GM18868 (cell line): ENCODE measurements at regions not wholly inside any gene's neighbourhood (a gene's known extent, or its start where the extent isn't known, plus 50 kb on each side); places are given as distances from the start of the nearest gene placed in this dataset.
"Not testable (repeated sequence)": the region's sequence is repeated elsewhere in the genome, so short reads cannot be mapped to it uniquely, and the experiment has no call there.

Source experiments
- ATAC-seq: cut with Tn5 transposase; IDR thresholded peaks from one replicate; pipeline ENCODE4 v1.9.1; 2021; ENCODE audit warnings: mild to moderate bottlenecking, moderate library complexity; ENCODE audit not compliant: unreplicated experiment

DNA sequence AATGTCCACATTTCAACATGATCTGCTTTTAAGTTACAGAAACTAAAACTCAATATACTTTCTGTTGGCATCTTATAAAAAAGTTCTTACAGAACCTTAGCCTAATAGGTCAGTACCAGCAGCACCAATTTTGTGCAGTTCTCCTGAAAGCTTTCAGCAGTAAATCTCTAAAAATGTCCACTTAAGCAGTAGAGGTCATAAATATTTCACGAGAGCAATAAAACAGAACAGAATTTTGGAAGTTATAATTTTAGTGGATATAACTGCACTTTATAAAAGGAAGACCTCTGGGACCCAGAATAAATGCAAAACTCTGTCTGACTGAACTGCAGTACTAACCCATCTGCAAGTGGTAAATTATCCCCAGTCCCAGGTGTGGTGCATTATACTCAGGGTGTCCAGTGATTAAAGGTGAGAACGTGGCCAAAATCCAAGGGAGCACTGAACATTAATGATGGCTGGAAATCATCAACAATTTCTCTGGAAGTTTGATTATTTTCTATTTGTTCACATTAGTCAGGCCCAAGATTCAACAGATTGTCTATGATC, 172.6 kb upstream of the RSPO3 start:
- no peak for ATAC-seq

DNA sequence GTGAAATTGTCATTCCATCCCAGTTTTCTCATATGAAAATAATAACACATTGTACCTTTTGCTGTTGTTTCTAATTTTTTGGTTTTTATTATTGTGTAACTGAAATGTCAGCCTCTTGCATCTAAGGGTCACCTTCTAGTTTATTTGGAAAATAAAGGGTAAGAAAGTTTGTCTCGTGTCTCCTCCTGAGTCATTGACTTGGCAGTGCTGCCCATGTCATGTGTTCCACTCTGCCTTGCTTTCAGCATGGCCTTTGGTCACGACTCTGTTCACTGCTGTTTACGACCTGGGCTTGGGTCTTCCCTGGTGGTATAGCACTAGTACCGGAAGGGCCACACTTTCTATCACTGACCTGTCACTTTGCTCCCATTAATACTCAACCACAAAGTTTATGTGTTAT, 171.4 kb upstream of the RSPO3 start:
- no peak for ATAC-seq

DNA sequence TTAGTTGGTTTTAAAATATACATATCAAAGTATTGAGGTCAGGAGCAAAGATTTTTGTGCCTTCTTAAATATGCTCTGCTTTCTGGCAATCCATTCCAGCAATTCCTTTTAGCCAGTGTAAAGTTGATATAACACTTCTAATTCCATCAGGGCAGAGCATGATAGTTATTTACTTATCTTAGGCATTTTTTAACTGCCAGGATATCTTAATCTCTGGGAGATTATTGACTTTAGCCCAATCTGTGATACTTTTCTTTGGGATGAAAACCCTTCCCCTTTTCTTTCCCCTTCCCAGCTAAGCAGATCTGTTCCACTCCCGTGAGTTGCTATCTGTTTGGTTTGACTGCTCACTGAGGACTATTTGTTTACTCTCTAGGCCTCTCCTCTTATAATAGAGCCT, 168.7 kb upstream of the RSPO3 start:
- ATAC-seq, result no peak

DNA sequence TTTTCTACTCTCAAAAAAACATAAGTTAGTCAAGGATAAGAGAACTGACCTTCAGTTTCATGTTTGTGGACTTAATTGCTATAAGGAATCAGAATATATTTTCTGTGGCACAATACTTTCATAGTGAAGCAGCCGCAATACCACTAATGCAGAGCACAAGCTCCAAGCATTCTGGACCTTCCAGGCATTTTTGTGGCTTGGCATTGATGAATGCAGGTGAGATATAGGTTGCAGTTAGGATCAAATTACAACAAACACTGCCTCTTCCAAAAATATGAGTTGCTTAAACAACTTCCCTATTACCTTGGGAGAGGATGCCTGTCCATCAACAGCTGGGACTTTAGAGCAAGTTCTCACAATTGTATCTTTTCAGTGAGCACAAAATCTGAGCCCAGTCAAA, 162.8 kb upstream of the RSPO3 start:
- no peak for ATAC-seq

DNA sequence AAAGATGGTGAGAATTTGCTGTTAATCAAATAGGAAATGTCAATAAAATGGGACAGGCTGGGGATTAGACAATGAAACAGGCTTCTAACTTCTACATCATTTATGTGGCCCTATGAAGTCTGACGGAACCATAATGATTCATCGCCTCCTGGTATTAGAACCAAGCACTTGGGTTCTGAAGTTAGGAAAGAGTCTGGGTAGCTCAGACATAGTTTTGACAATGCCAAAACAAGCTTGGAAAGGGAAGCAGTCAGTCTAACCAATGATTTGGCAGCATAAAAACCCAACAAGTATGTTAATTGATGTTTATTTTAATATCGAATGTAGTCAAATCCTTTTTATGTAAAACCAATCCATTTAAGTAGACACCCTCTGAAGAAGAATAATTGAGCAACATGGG, 160.8 kb upstream of the RSPO3 start:
- no peak for ATAC-seq

DNA sequence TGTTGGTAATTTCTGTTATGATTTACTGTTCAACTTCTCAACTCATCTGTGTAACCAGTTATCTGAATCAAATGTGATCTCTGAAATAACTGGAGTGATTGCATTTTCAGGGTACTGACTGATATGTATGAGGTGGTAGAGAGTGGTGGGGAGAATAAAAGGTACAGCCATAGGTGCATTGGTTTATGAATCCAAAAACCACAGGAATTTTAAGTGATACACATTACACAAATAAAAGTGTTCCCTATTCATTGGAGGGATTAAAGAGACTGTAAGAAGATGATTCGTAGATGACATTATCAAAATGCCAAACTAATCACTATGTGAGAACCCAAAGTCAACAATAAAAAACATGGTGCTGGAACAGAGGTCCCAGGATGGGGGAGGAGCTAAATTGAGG, 158.7 kb upstream of the RSPO3 start:
- ATAC-seq, result no peak

DNA sequence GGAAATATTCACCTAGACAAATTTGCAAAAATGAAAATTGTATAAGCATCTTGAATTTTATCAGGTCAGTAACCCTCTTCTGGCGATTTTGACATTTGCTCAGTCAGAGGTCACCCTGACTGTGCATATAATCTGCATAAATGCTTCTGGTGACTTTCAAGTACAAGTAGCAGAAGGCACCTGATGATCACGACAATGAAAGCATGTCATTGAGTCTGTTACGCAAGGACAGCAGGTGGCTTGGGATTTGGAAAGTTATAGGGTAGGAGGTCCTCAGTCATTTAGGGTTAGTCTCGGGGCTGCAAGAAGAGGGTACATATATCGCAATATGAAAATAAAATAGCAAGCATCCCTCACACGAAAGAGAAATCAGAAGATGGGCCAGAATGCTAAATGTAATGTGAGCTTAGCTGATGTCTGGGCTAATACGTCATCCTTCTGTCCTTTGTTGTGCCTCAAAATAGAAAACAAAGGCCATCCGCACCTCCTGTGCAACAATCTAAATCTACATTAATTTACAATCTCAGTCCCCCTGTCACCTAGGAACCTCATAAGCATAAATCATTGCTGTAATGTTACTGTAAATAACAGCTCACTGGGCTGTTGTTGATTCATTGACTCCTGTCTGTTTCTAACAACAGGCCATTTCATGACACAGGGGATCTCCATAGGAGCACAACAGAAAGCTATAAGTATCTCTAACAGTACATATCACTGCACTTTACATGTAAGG, 155.2 kb upstream of the RSPO3 start:
- no peak for ATAC-seq

DNA sequence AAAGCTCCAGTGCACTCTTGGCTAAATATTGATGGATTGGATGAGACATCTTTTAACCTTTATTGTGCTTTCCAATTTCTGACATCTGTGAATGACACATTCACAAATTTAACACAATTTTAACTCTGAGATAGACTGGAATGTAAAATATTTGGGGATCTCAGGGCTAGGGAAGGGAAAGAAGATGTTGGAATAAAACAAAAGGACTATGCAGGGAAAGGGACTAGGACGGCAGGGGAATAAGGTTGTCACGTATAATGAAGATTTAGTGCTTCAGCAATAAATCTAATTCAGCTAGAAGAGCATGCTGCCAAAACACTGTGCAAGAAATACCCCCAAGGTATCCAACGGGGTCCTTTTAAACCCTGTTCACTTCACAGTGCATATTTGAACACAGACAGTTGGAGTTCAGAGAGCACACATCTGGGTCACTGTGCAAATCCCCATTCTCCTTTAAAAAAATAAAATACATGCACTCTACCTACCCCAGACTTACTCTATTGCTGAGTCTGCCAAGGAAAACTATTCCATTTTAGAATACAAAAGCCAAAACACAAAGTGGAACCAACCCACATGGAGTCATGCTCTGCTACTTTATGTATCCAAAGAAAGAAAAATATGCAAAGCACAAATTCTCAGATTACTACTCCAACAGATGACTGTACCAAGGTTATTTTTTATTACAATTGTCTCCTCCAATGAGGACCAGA, 151.0 kb upstream of the RSPO3 start:
- ATAC-seq, result no peak

DNA sequence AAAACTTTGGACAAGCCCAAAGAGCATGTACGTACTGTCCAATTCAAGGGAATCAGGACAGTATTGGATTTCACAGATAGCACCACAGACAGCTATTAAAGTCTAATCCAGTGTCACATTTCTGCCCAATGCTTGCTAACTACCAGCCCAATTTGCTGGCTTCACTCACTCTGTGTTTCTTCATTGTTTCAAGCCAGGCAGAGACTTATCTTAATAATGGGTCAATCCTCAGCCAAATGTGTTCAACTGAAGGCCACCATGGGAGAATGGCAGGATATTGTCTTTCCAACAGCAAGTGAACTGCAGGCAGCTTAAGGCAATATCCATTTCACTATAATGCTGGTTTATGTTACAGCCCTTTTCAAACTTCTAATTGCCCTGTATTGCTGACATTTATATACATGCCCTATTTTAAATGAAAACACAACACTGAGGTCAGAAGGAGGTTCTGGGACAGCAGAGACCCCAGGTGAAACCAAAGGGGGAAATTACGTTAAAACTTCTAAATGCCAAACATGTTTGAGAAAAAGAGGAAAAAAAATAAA, 142.1 kb upstream of the RSPO3 start:
- no peak for ATAC-seq

DNA sequence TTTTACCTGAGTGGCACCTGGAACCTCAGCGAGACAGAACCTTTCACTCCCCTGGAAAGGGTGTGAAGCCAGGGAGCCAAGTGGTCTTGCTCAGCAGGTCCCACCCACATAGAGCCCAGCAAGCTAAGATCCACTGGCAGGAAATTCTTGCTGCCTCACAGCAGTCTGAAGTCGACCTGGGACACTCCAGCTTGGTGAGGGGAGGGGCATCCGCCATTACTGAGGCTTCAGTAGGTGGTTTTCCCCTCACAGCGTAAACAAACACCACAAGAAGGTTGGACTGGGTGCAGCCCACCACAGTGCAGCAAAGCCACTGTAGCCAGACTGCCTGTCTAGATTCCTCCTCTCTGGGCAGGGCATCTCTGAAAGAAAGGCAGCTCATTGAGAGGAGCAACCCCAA, 134.7 kb upstream of the RSPO3 start:
- ATAC-seq, result no peak

DNA sequence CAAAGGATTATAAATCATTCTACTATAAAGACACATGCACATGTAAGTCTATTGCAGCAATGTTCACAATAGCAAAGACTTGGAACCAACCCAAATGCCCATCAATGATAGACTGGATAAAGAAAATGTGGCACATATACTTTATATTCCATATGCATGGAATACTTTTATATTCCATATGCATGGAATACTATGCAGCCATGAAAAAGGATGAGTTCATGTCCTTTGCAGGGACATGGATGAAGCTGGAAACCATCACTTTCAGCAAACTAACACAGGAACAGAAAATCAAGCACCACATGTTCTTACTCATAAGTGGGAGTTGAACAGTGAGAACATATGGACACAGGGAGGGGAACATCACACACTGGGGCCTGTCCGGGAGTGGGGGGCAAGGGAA, 130.3 kb upstream of the RSPO3 start:
- not testable (repeated sequence) for ATAC-seq

DNA sequence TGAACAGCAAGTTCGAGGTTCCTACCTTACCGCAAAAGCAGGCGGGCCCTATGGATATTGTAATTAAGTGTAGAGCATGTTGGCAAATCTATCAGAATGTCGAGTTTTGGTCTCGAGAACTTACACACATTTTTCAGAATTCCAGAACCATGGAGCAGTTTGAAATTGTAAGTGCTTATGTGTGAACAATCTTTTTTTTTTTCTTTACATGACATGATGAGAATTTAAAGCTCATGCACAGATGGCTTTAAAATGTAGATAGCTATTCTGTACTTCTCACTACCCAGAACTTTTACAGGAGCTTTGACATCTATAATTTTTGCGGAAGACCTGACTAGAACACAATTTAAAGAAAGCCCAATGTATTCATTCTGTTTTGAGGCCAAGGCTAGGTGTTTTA, 117.8 kb upstream of the RSPO3 start:
- no peak for ATAC-seq

DNA sequence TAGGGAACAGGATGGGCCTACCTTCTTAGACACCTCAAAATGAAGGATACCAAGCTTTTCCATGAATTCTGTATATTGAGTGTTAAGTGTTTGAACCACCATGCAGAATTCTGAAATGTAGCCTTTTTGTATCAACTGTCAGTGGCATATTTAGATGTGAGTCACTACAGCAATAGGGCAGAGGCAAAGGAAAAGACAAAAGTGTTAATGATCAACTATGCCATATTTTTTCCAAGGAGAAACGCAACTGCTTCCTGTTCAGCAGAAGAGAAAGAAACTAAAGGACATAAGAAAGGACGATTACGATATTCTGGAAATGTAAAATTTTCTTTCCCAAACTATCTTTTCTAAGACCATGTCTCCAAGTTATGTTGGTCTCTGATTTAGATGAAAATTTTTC, 104.6 kb upstream of the RSPO3 start:
- no peak for ATAC-seq

DNA sequence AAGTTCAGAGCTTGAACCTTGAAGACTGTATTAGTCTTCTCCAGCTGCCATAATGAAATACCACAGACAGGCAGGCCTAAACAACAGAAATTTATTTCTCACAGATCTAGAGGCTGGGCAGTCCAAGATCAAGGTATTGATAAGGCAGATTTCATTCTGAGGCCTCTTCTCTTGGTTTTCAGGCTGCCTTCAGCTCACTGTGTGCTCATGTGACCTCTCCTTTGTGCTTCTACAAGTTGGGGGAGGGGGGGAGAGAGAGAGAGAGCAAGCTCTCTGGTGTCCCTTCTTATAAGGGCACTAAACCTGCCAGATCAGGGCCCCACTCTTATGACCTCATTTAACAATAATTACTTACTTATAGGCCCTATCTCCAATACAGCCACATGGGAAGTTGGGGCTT, 102.6 kb upstream of the RSPO3 start:
- no peak for ATAC-seq

DNA sequence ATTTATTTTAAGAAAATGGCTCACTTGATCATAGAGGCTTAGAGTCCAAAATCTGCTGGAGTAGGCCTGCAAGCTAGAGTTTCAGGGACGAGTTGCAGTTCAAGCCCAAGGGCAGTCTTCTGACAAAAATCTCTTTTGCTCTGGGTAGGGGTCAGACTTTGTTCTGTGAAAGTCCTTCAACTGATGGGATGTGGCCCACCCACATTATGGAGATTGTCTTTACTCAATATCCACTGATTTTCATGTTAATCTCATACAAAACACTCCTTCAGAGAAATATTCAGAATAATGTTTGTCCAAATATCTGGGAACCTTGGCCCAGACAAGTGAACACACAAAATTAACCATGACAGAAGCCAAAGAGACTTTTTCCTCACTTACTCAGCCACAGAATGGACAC, 98.6 kb upstream of the RSPO3 start:
- no peak for ATAC-seq

DNA sequence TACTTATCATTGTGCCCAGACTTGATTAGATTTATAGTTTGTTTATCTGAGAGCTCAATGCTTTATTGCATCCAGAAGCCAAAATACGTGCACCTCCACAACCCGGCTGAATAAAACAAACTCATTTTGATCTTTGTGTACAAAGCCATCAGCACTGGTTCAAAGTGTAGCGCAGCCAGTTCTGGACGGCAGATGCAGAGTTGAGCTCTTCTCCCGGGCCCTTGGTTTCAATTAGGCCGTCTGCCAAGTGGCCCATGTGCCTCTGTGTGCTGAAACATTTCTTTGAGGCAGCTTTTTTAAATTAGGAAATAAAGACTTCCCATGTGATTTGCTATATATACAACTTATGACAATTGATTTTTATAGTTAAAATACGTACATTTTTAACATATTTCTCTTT, 96.2 kb upstream of the RSPO3 start:
- no peak for ATAC-seq

DNA sequence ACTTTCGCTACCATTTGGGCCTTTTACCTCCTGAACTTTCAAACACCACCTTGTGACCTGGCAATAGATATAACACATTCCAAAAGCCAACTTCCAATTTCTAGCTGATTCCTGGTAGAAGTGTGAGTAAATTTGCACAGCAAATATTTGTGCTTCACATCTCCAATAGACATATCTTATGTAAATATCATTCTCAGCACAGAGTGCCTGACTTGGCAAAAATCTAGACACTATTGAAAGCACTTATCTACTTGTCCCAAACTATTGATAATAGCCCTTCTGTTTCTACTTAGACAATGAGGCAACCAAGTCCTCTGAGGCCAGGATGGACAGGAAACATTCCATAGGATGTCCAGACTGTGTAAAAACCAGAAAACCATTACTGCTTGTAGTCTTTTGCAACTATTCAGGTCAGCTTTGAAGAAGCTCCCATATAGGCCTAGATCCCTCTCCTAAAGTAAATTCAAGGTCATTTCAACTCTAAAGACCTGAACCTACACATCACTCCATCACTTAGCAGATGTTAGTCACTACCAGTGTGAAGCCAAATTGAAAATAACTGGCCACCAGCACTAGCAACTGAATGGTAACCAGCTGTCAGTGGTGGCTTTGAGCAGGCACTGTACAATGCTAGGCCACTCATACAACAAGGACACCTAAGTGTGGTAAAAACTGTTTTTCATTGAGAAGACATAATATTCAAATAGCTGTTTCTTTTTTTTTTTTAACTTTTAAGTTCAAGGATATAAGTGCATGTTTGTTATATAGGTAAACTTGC, 95.3 kb upstream of the RSPO3 start:
- ATAC-seq, result no peak

DNA sequence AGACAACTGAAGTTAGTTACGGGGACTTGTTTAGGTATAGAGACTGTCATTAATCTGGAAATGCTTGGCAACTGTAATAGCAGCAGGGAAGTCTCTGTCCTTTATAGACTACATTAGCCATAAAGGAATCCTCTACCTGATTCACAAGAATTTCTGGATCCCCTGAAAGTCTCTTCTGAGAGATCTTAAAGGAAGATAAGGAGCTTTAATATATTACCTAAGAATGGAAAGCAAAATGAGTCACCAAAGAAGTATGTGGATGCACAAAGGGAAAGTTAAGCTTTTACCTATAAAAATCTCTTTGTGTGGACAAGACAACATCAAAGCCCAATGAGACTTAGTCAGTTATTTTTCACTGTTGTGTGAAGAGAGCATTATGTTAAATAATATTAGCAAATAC, 92.2 kb upstream of the RSPO3 start:
- ATAC-seq, result no peak

DNA sequence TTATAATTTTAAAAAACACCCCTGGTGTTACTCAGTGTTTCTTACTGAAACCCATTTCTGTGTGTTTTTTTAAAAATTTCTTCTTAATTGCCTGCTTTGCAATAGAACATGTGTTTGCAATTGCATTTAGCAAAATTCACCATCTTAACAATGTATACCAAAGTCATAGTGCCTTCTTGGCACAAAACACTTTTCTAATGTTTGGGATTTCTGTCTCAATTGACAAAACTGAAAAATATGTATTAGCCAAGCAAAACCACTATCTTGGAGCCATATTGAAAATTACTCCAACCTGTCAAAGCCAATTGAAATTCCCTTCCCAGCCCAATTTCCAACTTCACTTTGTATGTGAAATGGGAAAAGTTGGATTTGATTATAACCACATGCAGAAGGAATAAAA, 88.4 kb upstream of the RSPO3 start:
- no peak for ATAC-seq

DNA sequence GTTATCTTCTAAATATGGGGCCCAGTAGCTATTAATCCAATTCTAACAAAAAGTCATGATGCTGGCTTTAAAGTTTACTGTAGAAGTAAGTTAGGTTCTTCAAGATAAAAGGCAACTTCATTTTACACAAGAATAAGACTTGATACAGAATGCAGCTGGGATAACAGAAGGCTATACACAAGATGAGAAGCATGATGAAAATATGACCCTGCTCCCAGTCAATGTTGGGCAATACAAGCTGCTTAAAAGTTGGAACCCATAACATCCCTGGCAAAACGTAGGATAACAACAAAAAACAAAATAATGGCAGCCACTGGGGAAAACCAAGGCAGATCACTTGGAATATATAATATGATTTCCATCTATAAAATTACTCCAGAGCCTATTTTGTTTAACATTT, 87.6 kb upstream of the RSPO3 start:
- ATAC-seq, result no peak

DNA sequence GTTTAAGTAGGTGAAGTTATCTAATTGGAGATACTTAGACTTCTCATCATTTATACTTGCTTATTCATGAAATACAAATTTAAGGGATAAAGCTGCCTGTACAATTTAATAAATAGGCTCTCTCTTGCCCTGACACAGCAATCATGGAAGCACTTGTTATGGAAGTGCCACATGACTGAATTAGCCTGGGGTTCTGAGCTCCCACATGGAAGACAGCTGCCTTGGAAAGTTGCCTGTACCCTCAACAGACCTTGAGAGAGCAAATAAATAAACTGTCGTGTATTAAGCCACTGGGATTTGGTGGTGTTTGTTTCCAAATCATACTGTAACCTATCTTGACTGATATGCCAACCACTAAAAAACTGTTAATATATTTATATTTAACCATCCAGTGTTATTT, 87.0 kb upstream of the RSPO3 start:
- ATAC-seq, result no peak

DNA sequence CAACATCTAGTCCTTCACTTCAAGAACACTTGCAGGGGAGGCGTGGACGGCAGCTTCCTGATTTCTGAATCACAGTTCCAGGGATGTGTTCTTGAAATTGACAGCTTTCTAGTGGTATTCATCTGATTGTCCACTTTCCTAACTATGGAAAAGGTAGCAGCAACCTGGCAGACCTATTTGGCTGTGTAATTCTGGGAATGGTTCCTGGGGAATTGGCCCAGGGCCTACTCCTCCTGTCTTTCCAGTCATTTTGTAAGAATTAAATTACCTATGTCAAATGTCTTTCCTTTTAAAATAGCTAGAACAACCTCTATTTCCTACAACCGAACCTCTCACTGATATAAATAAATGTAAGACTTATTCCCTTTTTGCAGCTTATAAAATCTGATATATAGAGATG, 85.5 kb upstream of the RSPO3 start:
- no peak for ATAC-seq
